Testis (tissue), 2 donors: ENCODE measurements at regions not wholly inside any gene's neighbourhood (a gene's known extent, or its start where the extent isn't known, plus 50 kb on each side); places are given as distances from the start of the nearest gene placed in this dataset.
"Not testable (repeated sequence)": the region's sequence is repeated elsewhere in the genome, so short reads cannot be mapped to it uniquely, and the experiment has no call there.

Experiments
- DNase-seq: peaks from one replicate; pipeline ENCODE4 v3.0.0-alpha.2; 2019
- H3K27ac ChIP-seq, 2 donors: fragments of 200-600 bp; sonication (generic); one replicate each; pipeline ENCODE4 v1.5.1; 2019
- H3K27me3 ChIP-seq: fragments of 200-600 bp; sonication (generic); one replicate; pipeline ENCODE4 v1.5.1; 2019
- H3K36me3 ChIP-seq: fragments of 200-600 bp; sonication (generic); one replicate; pipeline ENCODE4 v1.5.1; 2017; ENCODE audit warnings: low read depth; ENCODE audit errors: missing control alignments
- H3K4me1 ChIP-seq: fragments of 200-600 bp; sonication (generic); one replicate; pipeline ENCODE4 v1.5.1; 2019
- H3K4me3 ChIP-seq, 2 donors: fragments of 200-600 bp; sonication (generic); one replicate each; pipeline ENCODE4 v1.5.1; 2017 to 2019
- H3K9me3 ChIP-seq: fragments of 200-600 bp; sonication (generic); one replicate; pipeline ENCODE4 v1.5.1; 2017
- POLR2A ChIP-seq: fragments of 450-650 bp; IDR thresholded peaks from one replicate; pipeline ENCODE4 v1.6.1; 2017; ENCODE audit warnings: antibody characterized with exemption, mild to moderate bottlenecking, moderate library complexity
- WGBS, 2 donors: methylation state at CpG; one replicate each; pipeline ENCODE4 v1.1.5; 2018; 5-methylcytosine and 5-hydroxymethylcytosine counted together
- intact Hi-C: fragments of 100-400 bp; cut with DNase I; formaldehyde crosslinking; loops from one replicate; pipeline ENCODE4 v1.15.1; 2023; ENCODE audit warnings: low total_unique reads
- TF ChIP-seq, protein P1 (sequence below), 3 experiments: fragments of 450-650 bp in 2 of 3; fragments of 200-600 bp in 1 of 3; sonication (generic) in 1 of 3; IDR thresholded peaks; one replicate each; pipeline ENCODE4 v1.5.1; 2016 to 2019; ENCODE audit warnings: antibody characterized with exemption in 3 of 3, mild to moderate bottlenecking in 2 of 3, moderate library complexity in 1 of 3

DNA sequence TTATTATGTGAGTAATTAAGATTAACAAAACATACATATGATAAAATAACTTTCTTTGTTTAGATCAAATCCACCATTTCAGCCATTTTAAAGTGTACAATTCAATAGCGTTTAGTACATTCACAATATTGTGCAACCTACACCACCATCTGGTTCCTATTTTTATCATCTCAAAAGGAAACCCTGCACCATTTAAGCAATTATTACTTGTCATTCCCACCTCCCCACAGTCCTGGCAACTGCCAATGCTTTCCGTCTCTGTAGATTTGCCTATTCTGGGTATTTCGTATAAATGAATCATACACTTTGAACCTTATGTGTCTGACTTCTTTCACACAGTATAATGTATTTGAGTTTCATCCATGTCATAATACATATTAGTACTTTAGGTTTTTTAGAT is 162.5 kb upstream of the CNTNAP4 start:
- TF ChIP-seq, protein P1, sequence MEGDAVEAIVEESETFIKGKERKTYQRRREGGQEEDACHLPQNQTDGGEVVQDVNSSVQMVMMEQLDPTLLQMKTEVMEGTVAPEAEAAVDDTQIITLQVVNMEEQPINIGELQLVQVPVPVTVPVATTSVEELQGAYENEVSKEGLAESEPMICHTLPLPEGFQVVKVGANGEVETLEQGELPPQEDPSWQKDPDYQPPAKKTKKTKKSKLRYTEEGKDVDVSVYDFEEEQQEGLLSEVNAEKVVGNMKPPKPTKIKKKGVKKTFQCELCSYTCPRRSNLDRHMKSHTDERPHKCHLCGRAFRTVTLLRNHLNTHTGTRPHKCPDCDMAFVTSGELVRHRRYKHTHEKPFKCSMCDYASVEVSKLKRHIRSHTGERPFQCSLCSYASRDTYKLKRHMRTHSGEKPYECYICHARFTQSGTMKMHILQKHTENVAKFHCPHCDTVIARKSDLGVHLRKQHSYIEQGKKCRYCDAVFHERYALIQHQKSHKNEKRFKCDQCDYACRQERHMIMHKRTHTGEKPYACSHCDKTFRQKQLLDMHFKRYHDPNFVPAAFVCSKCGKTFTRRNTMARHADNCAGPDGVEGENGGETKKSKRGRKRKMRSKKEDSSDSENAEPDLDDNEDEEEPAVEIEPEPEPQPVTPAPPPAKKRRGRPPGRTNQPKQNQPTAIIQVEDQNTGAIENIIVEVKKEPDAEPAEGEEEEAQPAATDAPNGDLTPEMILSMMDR (IDR thresholded peaks at IDR 0.05) = no peak
- TF ChIP-seq POLR2A = no peak
- Histone ChIP-seq H3K27me3 (no peaks in the 10 kb centered on the region), H3K27ac (no peak overlapping the region), H3K4me1 (no peaks in the 10 kb centered on the region), H3K4me3 (no peak overlapping the region), H3K9me3 (no peaks in the 10 kb centered on the region), H3K36me3 (no peaks in the 10 kb centered on the region)
- 84 to 88% methylated on average over 3 of the region's 3 CpGs for WGBS, 2 donors
- DNase-seq = no peak
- intact Hi-C loops = no loop called here

DNA sequence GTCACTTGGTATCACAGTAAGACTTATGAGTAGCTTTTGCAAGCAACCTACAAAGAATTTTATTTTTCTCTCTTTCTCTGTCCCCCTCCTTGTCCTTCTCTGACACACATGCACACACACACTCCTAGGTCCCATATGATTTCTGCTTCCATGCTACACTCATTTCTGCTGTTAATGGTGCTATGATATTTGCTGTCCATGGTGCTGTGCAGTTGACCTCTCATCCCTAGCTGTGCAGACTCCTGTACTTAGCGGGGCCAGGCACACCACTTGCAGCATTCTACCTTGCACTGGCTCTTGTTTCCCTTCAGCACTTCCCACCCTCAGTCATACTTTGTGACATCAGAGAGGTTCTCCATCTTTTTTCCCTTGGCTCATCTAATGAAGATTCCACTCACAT is 158.9 kb upstream of the CNTNAP4 start:
- no peaks in the 10 kb centered on the region for H3K36me3 ChIP-seq
- DNase-seq = no peak
- no peaks in the 10 kb centered on the region for H3K4me1 ChIP-seq
- intact Hi-C loops = no loop called here
- no peaks in the 10 kb centered on the region for H3K27me3 ChIP-seq
- H3K9me3 ChIP-seq = no peaks in the 10 kb centered on the region
- H3K27ac ChIP-seq = no peak overlapping the region
- H3K4me3 ChIP-seq = no peak overlapping the region
- WGBS, 2 donors = 52 to 67% methylated on average over 1 of the region's 1 CpG
- no peak for TF ChIP-seq POLR2A
- TF ChIP-seq, protein P1 (IDR thresholded peaks at IDR 0.05) = no peak

DNA sequence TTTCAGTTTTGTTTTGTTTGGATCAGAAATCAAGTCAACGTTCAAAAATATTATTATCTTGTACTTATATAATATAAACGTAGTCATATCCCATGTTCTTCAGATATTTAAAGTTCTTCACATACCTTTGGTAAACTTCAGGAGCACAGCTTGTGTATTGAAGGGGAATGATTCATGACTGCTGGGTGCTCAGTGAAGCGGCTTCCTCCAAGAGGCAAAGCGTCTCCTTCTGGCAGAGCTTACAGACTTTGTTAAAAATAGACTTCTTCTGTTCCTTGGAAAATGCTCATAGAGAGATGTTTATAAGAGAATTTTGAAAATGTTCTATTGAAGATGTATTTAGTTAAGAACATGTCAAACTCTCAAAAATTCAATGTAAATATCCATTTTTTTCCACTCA is 155.6 kb upstream of the CNTNAP4 start:
- DNase-seq = no peak
- no peak for TF ChIP-seq POLR2A
- TF ChIP-seq, protein P1 (IDR thresholded peaks at IDR 0.05) = no peak
- intact Hi-C loops = no loop called here
- Histone ChIP-seq H3K27me3 (no peaks in the 10 kb centered on the region), H3K9me3 (no peaks in the 10 kb centered on the region), H3K4me3 (no peak overlapping the region), H3K36me3 (no peaks in the 10 kb centered on the region), H3K4me1 (no peaks in the 10 kb centered on the region), H3K27ac (no peak overlapping the region)
- WGBS, 2 donors = 34 to 58% methylated on average over 4 of the region's 4 CpGs

DNA sequence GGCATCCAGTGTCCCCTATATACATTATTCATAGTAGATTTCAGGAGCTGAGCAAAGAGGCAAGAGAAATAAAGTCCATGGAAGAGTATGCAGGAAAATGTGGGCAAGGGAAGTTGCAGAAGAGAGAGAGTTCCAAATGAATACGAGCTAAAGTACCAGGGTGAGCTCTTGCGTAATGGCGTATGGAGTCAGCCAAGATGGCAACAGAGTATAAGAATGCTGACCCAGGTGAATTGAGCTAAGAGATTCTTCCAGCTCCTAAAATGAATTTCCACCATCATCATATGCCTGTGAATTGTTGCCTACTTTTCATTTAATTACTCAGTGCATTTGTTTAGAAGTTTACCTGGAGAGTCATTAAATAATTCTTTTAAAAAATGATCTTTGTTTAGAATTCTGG is 153.2 kb upstream of the CNTNAP4 start:
- Histone ChIP-seq H3K4me1 (no peaks in the 10 kb centered on the region), H3K9me3 (no peaks in the 10 kb centered on the region), H3K27ac (no peak overlapping the region), H3K4me3 (no peak overlapping the region), H3K36me3 (no peaks in the 10 kb centered on the region), H3K27me3 (no peaks in the 10 kb centered on the region)
- intact Hi-C loops = no loop called here
- TF ChIP-seq POLR2A = no peak
- TF ChIP-seq, protein P1 (IDR thresholded peaks at IDR 0.05) = no peak
- WGBS, 2 donors = 83 to 84% methylated on average over 3 of the region's 3 CpGs
- DNase-seq = no peak

DNA sequence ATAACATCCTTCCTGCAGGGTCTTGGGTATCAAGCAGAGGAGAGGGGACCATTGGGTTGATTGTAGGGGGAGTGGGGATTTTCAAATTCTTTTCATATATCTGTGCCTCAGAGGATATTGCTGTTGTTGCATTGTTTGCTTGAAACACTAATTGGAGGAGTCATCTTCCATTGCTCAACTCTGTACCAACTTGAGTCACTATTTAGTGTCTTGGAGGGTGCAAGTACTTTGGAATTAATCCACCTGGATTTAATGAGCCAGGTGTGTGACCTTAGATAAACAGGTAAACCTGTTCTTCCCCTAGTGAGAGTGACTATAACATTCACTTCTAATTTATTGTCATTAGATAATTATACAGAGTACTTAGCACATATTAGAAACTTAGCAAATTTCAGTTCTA is 151.3 kb upstream of the CNTNAP4 start:
- H3K36me3 ChIP-seq = no peaks in the 10 kb centered on the region
- intact Hi-C loops = no loop called here
- H3K4me1 ChIP-seq = no peaks in the 10 kb centered on the region
- H3K9me3 ChIP-seq = no peaks in the 10 kb centered on the region
- H3K4me3 ChIP-seq = no peak overlapping the region
- TF ChIP-seq, protein P1 (IDR thresholded peaks at IDR 0.05) = no peak
- TF ChIP-seq POLR2A = no peak
- DNase-seq = no peak
- no peaks in the 10 kb centered on the region for H3K27me3 ChIP-seq
- H3K27ac ChIP-seq = no peak overlapping the region

DNA sequence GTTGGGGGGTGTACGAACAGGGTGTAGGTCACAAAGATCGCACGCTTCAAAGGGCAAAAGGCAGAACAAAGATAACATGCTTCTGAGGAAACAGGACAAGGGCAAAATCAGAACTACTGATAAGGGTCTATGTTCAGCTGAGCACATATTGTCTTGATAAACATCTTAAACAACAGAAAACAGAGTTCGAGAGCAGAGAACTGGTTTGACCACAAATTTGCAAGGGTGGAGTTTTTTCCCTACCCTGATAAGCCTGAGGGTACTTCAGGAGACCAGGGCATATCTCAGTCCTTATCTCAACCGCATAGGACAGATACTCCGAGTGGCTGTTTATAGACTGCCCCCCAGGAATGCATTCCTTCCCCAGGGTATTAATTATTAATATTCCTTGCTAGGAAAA is 139.1 kb upstream of the CNTNAP4 start:
- H3K27me3 ChIP-seq, DNase-seq, H3K4me3 ChIP-seq, H3K4me1 ChIP-seq, H3K9me3 ChIP-seq, intact Hi-C loops, H3K27ac ChIP-seq, H3K36me3 ChIP-seq: not testable (repeated sequence)
- 80 to 81% methylated on average over 6 of the region's 6 CpGs for WGBS, 2 donors
